GM21825 (cell line): ENCODE measurements at regions not wholly inside any gene's neighbourhood (a gene's known extent, or its start where the extent isn't known, plus 50 kb on each side); places are given as distances from the start of the nearest gene placed in this dataset.

ENCODE experiments used
- ATAC-seq: cut with Tn5 transposase; IDR thresholded peaks from one replicate; pipeline ENCODE4 v1.9.1; 2021; ENCODE audit warnings: mild to moderate bottlenecking, moderate library complexity; ENCODE audit not compliant: unreplicated experiment

DNA sequence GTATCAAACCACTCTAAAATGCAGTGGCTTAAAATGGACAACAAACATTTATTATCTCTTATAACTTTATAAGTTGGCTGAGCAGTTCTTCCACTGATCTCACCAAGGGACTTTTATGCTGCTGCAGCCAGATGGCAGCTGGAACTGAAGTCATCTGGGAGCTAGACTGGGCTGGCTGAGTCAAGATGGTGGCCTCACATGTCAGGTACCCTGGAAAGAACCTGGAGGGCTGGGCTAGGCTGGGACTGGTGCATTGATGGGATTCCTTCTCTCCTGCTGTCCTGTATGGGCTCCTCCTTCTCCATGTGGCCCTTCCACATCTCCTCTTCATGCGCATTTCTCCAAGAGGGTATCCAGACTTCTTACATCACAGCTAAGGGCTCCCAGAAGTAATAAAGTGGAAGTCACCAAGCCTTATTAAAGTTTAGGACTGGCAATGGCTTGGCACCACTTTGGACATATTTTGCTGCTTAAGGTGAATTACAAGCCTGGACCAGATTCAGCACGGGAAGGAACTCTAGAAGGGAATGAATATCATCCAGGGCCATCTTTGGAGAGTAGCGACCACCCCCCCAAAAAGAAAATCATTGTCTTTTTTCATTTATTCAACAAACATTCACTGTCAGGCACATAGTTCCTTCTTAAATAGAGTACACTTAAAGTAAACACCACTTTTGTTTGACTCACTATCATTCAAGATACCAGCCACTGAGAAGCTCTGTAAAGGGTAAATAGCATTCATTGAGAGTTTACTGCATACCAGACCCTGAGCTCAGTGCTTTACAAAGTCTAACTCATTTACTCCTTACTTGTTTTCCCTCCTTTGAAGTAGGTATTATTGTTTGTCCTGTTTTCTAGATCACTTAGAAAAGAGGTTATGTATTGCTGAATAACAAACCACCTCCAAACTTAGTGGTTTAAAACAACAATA is 138.0 kb downstream of the ZFP36L2 start:
- no peak for ATAC-seq

DNA sequence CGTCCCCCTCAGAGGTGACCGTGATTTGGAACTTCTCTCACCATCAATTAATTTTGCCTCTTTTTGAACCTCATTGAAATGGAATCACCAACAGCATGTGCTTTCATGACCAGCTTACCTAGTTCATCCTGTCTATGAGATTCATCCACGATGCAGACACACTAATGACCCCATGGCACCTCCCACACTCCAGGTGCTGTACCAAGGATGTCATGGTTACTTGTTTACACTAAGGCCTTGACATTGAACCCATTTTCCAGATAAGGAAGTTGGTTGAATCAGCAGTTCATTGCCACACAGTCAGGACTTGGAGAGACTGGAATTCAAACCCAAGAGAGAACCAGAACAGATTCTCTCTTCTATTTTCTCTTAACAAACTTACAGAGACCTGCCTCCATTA is 139.0 kb downstream of the ZFP36L2 start:
- no peak for ATAC-seq

DNA sequence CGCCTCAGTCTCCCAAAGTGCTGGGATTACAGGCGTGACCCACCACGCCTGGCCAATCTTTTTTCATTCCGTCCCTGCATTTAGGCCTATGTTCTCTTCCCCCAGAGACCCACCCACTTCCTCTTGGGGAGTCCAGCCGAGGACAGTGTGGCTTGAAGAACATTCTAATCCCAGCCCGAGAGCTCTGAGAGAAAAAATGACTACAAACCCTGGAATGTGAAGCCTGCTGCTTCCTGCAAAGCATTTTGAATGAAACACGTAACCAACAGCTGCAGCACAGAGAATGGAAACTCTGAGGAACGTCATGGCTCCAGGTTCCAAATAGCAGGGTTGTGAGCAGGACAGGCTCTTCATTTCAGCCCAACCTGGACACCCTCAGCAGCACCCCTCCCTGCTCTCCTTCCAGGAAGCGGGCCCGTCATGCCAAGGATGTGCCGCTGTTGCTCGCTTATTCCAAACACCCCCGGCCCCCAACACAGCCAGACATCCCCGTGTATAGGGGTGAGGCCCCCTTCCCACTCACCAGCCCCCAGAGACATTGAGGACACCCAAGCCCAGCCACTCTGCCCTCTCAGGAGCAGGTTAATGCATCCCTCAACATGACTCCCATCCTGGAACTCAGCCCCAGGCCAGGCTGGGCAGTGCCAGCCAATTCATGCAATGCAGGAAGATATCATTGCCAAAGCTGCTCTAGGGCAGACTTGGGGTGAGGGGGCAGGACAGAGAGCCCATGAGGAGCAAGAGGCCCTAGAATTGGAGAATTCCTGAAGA is 139.8 kb downstream of the ZFP36L2 start:
- no peak for ATAC-seq

DNA sequence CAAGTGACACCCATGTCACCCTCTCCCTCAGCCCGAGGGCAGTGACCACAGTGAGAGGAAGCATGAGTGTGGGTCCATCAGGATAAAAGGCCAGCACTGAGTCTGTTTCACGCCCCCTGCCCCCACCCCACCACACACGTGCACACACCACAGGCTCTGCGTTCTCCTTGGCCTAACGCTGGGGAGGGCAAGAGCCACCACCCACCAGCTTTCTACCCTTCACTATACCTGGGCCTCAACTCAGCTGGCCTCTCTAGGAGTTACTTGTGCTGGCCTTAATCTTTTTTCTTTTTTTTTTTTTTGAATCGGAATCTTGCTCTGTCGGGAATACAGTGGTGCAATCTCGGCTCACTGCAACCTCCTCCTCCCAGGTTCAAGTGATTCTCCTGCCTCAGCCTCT is 140.5 kb downstream of the ZFP36L2 start:
- no peak for ATAC-seq

DNA sequence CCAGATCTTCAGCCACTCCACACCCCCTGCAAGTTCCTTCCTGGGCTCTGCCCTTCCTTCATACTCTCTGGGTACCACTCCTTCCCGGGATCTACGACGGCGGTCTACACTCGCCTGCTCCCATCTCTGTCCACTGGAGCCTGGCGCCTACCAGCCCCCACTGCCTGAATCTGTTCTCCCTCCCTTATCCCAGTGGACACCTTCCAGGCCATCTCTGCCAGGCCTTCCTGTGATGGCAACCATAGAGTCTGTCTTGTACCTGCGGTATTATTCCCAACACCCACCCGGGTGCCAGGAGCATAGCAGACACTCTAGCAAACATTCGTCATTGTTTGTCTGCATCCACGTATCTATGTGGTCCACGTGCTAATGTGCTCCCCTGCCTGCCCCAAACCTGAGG is 140.9 kb downstream of the ZFP36L2 start:
- ATAC-seq, result no peak

DNA sequence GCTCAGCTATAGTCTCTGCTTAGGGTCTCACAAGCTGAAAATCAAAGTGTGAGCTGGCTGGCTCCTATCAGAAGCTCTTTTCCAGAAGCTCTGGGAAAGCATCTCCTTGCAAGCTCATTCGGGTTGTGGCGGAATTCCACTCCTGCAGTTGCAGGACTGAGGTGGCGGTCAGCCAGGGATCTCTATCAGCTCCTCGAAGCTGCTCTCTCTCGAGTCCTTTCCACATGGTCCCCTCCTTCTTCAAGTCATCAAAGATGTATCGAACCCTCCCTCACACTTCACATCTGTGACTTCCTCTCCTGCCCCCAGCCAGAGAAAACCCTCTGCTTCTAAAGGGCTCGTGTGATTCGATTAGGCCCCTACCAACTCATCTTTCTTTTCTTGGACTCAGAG is 141.7 kb downstream of the ZFP36L2 start:
- ATAC-seq, result no peak

DNA sequence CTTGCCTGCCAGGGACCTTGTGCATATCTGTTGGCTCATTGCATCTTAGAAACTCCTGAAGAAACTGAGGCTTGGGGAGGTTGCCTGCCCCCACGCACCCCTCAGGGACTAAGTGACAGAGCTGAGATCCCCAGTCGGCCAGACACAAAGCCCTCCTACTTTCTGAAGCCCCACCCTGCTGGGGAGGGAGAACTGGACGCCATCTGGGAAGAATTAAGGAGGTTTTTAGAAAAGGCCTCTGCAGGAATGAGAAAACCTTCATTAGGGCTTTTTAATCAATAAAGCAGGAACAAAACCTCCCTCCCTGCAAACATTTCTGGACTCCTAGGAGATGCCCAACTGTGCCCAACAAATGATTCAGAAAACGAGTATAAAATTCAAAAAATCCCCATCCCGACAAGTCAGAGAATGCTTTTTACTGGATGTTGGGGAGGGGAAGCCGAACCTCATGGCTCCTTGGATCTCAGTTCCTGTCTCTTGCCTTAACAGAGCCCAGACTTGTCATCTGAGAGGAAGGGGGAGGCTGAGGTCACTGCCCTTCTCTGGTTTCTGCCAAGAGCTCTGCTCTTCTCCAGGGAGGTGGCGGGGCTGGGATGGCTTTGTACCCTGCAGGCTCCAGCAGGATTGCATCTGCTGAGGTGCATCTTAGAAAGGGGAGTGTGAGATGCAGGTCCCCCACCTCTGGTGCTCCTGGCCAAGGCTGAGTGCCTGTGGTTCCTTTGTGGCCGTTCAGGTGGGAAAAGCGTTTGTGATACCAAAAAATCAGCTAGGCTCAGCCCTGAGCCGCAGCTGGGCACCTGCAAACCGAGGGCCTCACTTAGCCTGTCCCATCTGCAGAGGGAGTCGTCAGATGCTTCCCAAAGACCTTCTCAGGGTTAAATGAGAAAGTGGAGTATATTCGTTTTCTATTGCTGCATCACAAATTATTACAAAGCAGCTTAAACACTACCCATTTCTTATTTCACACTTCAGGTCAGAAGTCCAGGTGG is 142.4 kb downstream of the ZFP36L2 start:
- ATAC-seq, result no peak

DNA sequence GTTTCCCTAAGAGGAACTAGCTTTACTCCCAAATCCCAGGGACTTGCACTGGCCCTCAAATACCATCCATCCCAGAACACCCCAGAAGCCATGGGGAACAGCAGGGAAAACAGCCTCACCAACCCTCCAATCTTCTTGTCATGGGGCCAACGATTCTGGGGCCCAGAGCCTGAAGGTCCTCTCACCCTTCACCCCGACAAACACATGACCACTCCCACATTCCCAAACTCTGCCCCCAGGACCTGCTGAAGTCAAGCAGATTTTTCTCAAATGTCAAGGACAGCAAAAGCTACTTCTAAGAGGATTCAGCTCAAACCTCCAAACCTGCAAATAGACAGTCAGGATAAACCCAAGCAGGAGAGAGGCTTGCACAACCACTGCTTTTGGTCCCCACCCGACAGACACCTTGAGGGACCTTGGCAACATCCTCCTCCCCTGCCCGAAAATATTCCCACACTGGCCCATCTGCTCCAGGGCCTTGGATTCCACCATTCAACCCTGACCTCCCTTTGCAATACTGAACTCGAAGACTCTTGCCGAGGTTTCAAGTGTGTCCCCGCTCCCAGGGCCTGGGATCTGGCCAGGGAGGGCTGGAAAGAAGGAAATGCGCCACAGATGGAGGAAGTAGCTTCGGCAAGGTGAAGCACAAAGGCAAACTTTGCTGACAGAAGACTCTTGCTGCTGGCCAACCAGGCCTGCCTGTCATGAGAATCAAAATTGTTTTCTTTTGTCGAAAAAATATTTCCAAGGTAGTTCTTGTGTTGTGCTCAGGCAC is 143.3 kb downstream of the ZFP36L2 start:
- no peak for ATAC-seq

DNA sequence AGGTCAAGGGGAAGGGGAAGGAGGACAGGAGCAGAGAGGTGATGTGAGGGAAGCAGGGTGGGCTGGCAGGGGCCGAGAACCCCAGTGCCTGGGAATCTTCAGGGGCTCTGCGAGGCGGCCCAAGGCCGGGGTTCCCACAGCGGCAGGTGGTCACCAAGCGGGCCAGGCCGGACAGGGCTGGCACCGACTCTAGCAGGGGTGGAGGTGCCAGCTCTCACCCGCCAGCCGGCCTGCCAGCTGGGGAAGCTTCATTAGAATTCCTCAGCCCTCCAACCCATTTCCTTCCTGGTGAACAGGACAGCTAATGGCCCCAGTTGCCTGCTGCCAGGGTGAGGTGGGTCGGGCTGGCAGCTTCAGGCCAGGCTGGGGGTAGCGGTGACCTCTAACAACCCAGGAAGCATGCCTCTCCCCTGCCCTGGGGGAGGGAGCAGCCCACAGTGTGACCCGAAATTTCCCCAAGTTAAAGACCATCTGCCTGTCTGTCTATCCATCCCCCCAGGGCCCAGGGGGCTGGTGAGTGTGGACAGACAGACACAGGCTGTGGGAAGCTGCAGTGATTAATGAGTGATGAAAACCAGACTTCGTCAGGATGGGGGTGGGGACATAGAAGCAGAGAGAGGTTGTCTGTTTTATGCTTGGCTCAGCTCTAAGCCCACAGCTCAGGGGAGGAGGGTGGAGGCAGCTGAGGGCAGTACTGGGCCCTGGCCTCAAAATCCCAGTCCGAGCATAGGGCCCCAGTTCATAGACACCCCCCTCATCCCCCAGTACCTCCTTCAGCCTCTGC is 144.1 kb downstream of the ZFP36L2 start:
- ATAC-seq, result no peak

DNA sequence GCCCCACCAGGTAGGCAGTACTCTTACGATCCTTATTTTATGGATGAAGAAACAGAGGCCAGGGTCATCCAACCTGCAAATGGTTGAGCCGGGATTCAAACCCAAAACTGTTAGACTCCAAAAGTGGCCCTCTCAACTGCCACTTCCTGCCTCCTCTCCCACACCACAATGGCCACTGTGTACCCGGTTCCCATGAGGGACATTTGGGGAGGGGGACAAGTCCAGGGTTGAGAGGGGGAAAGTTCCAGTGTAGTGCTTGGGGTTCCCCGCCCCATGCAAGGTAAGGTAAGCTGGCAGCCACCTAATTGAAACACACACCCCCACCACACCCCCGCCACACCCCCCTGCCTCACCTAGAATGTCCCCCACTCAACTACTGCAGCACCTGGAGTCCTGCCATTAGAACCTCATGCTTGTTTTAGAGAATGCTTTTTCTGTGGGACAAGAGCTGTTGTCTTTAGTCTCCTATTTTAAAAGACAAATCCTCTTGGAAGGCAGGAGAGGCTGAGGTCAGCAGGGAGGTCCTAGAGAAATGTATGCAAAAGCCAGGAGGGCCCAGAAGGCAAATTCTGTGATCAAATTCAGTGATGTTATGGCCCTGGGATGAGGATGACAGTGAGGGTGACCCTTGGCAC is 145.2 kb downstream of the ZFP36L2 start:
- no peak for ATAC-seq

DNA sequence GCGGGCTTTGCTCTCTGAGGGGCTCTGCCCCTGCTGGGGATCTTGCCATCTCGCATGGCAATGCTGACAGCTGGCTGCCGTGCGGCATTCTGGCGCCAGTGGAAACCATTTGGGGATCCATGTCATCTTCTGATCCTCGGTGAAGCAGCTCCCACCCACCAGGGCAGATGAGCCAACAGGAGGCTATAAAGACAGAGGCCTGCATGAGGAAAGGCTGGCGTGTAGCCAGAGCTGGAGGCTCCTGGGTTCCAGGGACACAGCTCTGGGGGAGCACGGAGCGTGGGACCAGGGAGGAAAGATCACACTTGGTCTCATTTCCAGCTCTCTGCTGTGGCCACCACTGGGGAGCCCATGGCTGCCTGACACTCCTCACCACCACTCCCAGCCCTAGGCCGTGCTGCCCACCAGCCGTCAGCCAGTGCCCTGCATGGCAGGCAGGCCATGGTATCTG is 145.8 kb downstream of the ZFP36L2 start:
- no peak for ATAC-seq

DNA sequence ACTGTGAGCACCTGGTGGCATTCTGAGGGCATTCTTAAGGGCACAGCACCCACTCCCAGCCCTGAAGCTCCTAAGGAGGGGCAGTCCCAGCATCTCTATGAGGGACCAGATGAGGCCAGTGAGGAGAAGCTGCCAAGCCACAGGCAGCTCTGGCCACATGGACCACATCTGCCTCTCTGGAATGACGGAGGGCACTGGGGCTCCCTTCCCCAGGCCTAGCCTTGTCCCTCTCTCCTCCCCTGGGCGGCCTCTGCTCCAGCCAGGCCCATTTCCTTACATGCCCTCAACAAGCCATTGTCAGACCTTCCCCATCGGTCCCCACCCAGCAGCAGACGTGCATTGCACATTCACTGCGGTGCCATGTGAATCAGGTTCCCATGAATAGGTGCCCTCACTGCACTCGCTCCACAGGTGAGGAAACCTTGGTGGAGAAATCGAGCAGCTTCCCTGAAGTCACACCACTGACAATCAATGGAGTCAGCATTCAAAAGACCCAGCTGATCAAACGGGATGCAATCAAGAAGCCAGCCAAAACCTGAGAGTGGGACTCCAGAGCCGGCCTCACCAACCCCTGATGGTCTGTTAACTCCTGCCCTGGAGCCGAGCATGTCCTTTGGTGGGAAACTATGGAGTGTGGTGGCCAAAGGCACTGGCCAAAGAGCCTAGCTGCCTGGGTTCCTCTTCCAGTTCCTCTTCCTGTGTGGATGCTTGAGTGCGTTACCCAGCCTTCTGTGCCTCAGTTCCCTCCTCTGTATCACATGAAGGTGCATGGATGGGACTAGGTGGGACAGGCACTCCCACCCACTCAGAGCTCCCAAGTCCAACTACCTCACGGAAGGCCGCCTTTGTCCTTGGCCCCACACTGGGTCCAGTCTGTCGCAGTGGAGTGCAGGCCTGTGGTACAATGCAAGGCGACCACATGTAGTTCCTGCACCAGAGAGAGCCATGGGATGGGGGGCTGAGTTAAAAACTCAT is 147.3 kb downstream of the ZFP36L2 start:
- ATAC-seq, result no peak

DNA sequence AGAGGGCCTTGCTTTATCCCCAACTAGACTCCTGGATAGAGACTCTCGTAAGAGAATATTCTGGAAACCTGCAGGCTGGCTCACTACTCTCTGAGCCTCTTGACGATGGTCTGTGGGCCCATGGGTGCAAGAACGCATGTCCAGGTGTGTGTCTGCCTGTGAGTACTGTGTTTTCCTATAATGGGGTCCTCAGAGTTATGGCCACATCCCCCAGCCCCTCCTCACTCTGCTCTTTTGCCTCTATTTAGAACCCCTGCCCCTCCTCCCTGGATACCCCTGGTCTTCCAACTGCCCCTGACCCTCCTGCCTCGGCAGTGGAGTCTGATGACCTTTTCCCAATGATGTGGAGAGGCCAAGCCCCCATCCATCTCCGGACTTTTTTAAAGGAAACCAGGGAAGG is 148.1 kb downstream of the ZFP36L2 start:
- ATAC-seq, result no peak

DNA sequence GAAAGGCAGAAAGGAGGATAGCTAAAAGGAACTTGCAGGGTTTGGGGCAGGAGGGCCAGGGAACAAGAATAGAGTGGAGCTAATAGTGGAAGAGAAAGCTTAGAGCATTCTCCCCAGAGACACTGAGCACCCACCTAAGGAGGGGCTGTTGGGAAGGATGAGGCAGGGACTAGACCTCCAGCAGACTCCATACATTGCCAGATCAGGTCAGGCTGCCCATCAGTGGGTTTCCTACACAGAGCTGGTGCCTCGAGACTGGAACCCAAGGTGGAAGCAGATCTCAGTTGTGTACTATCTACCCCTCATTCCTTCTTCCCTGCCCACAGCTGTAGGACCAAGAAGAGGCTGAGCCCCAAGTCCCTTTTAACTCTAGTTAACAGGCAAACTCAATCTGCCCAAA is 148.5 kb downstream of the ZFP36L2 start:
- no peak for ATAC-seq

DNA sequence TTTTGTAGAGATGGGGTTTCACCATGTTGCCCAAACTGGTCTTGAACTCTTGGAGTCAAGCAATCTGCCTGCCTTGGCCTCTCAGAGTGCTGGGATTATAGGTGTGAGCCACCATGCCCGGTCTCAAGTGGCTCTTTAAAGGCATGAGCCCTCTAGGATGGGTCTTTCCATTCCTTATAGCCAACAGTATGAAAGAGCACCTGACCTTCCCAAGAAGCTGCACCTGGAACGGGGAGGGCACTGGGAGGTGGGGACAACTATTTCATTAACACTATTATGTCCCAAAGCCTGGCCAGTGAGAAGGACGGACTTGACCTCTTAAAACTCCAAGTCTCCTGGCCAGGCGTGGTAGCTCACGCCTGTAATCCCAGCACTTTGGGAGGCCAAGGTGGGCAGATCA is 149.7 kb downstream of the ZFP36L2 start:
- no peak for ATAC-seq

DNA sequence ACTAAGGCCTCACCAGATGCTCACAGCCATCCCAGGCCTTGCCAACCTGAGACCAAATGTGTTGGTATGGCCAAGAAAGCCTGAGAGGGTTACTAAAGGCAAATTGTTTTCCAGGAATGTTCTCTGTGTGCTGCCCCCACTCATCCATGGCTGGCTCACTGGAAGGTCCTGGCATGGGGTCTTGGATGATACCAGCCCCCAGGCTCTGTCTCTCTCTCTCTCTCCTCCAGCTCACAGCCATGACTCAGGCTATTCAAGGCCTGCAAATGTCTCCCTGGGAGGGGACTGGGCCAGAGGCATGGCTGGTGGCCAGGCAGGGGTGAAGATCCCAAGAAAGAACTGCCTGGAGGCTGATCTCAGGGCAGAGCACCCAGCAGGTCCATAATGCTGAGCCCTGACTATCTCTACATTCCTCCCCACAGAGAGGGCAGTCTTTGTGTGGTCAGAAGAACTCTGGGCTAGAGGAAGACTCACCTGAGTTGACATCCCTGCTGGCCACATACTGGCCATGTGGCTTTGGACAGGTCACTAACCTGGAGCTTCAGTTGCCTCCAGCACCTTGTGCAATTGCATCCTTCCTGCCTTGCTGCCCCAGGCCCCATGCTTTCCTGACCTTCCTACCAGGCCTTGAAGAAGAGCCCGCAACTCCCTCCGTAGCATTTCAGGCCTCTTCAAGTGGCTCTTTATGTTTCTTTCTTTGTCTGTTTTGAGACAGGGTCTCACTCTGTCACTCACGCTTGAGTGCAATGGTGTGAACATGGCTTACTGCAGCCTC is 150.4 kb downstream of the ZFP36L2 start:
- no peak for ATAC-seq

DNA sequence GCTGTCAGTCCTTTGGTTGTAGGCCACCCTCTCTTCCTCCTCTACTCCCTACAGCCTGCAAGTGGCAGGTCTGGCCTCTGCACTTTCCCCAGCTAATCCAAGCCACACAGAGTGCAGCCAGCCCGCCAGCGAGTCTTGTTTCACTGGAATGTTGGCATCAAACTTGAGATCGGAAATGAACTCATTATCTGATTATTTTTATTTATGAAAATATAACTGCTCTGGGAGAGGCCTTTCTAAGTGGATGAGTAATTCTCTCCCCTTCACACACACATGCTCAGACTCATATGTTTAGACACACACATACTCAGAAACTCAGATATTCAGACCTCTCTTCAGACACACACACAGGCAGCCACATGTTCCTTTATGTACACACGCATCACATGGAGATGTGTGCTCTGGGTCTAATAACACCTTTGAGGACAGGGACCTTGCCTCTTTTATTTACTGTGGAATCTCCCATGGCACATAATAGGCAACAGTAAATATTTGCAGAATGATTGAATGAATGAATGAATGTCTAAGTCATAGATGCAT is 151.3 kb downstream of the ZFP36L2 start:
- no peak for ATAC-seq
